ENCODE measurements at regions not wholly inside any gene's neighbourhood (a gene's known extent, or its start where the extent isn't known, plus 50 kb on each side); places are given as distances from the start of the nearest gene placed in this dataset.

GRCh38 chr21:17370263-17370662, 142.6 kb upstream of the CXADR start:
- TF ChIP-seq, protein P1, sequence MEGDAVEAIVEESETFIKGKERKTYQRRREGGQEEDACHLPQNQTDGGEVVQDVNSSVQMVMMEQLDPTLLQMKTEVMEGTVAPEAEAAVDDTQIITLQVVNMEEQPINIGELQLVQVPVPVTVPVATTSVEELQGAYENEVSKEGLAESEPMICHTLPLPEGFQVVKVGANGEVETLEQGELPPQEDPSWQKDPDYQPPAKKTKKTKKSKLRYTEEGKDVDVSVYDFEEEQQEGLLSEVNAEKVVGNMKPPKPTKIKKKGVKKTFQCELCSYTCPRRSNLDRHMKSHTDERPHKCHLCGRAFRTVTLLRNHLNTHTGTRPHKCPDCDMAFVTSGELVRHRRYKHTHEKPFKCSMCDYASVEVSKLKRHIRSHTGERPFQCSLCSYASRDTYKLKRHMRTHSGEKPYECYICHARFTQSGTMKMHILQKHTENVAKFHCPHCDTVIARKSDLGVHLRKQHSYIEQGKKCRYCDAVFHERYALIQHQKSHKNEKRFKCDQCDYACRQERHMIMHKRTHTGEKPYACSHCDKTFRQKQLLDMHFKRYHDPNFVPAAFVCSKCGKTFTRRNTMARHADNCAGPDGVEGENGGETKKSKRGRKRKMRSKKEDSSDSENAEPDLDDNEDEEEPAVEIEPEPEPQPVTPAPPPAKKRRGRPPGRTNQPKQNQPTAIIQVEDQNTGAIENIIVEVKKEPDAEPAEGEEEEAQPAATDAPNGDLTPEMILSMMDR (conservative IDR thresholded peaks at IDR 0.05; ENCODE audit: low read depth, low read length), result no peak
- no peak for TF ChIP-seq EZH2 (IDR thresholded peaks at IDR 0.05; ENCODE audit: borderline replicate concordance, low read depth, low read length, poor library complexity, severe bottlenecking)

All from A673 (cell line).